Myocyte (in vitro differentiated cells): ENCODE measurements at regions not wholly inside any gene's neighbourhood (a gene's known extent, or its start where the extent isn't known, plus 50 kb on each side); places are given as distances from the start of the nearest gene placed in this dataset.
A peak's percentile ranks its signal among the peaks of the same experiment; 100 is the strongest.

Experiments used
- DNase-seq: peaks from one replicate; pipeline ENCODE4 v3.0.0-alpha.2; 2012; ENCODE audit warnings: low read depth

- no peak for DNase-seq
These were observed 146.6 kb upstream of the PLEKHG7 start for GRCh38 chr12:92556141-92556540.

GRCh38 chr12:92554158-92555073, 148.4 kb upstream of the PLEKHG7 start:
- no peak for DNase-seq

GRCh38 chr12:92553389-92553788, 149.4 kb upstream of the PLEKHG7 start:
- peak; percentile 27 for DNase-seq

- peak; percentile 27 for DNase-seq
These were observed 150.2 kb upstream of the PLEKHG7 start for GRCh38 chr12:92552412-92553108.

- DNase-seq: no peak
These were observed 150.9 kb upstream of the PLEKHG7 start for GRCh38 chr12:92551853-92552397.

- no peak for DNase-seq
These were observed 151.6 kb upstream of the PLEKHG7 start for GRCh38 chr12:92551210-92551609.

GRCh38 chr12:92550661-92551060, 152.1 kb upstream of the PLEKHG7 start:
- DNase-seq: no peak

- DNase-seq: no peak
These were observed 152.5 kb upstream of the PLEKHG7 start for GRCh38 chr12:92550254-92550653.

GRCh38 chr12:92549516-92549915, 153.3 kb upstream of the PLEKHG7 start:
- no peak for DNase-seq

GRCh38 chr12:92547906-92548305, 154.9 kb upstream of the PLEKHG7 start:
- DNase-seq: no peak

GRCh38 chr12:92547420-92547819, 155.4 kb upstream of the PLEKHG7 start:
- no peak for DNase-seq

GRCh38 chr12:92546635-92547348, 156.0 kb upstream of the PLEKHG7 start:
- no peak for DNase-seq

- DNase-seq: no peak
These were observed 156.5 kb upstream of the PLEKHG7 start for GRCh38 chr12:92546259-92546634.

- DNase-seq: no peak
These were observed 158.5 kb upstream of the PLEKHG7 start for GRCh38 chr12:92544322-92544721.

- DNase-seq: no peak
These were observed 158.9 kb upstream of the PLEKHG7 start for GRCh38 chr12:92543840-92544239.

GRCh38 chr12:92543359-92543758, 159.4 kb upstream of the PLEKHG7 start:
- DNase-seq: no peak

GRCh38 chr12:92541731-92542130, 161.1 kb upstream of the PLEKHG7 start:
- no peak for DNase-seq

- DNase-seq: no peak
These were observed 161.9 kb upstream of the PLEKHG7 start for GRCh38 chr12:92540782-92541423.

- DNase-seq: peak; percentile 40
These were observed 162.6 kb upstream of the PLEKHG7 start for GRCh38 chr12:92539976-92540781.

GRCh38 chr12:92539110-92539749, 163.6 kb upstream of the PLEKHG7 start:
- DNase-seq: peak; percentile 96
